ENCODE measurements at regions not wholly inside any gene's neighbourhood (a gene's known extent, or its start where the extent isn't known, plus 50 kb on each side); places are given as distances from the start of the nearest gene placed in this dataset.

GRCh38 chr3:64340641-64341101 lies 115.4 kb upstream of the PRICKLE2 start:
- TF ChIP-seq CTCF (IDR thresholded peaks at IDR 0.05): no peak
- no peak for TF ChIP-seq POLR2A (IDR thresholded peaks at IDR 0.05)
